SK-N-MC (cell line): ENCODE measurements at regions not wholly inside any gene's neighbourhood (a gene's known extent, or its start where the extent isn't known, plus 50 kb on each side); places are given as distances from the start of the nearest gene placed in this dataset.
A peak's percentile ranks its signal among the peaks of the same experiment; 100 is the strongest.

Experiments
- DNase-seq: peaks from one replicate; pipeline ENCODE4 v3.0.0-alpha.2; 2011; ENCODE audit warnings: low read depth, low spot score
- H3K27ac ChIP-seq: fragments of 200-600 bp; sonication (generic); 2 replicates; pipeline ENCODE4 v1.5.1; 2016; ENCODE audit warnings: mixed run types
- H3K36me3 ChIP-seq: fragments of 200-600 bp; sonication (generic); 2 replicates; pipeline ENCODE4 v1.6.1; 2017; ENCODE audit warnings: antibody characterized with exemption, low read length, mixed read lengths; ENCODE audit not compliant: insufficient read depth
- H3K4me3 ChIP-seq: fragments of 200-600 bp; sonication (generic); 2 replicates; pipeline ENCODE4 v1.5.1; 2016
- H3K9ac ChIP-seq: fragments of 200-600 bp; sonication (generic); 2 replicates; pipeline ENCODE4 v1.8.0; 2017; ENCODE audit warnings: mixed run types, mixed read lengths; ENCODE audit not compliant: insufficient read length
- H3K9me3 ChIP-seq: fragments of 200-600 bp; sonication (generic); 2 replicates; pipeline ENCODE4 v1.6.1; 2017; ENCODE audit warnings: low read depth, mild to moderate bottlenecking, antibody characterized with exemption, low read length, moderate library complexity, mixed read lengths
- EZH2 ChIP-seq: fragments of 200-600 bp; sonication (generic); IDR thresholded peaks from one replicate; pipeline ENCODE4 v1.6.1; 2017; ENCODE audit warnings: antibody characterized with exemption
- FOXP2 ChIP-seq: optimal IDR thresholded peaks from 2 replicates; pipeline ENCODE3; 2011; ENCODE audit warnings: mild to moderate bottlenecking, moderate library complexity; ENCODE audit not compliant: insufficient read depth; ENCODE audit errors: extremely low read length, control extremely low read depth
- POLR2AphosphoS5 ChIP-seq: IDR thresholded peaks from 2 replicates; pipeline ENCODE4 v1.6.1; 2012; ENCODE audit warnings: mild to moderate bottlenecking, low read depth, low read length, borderline replicate concordance

GRCh38 chr7:16063716-16064675, 357.3 kb downstream of the CRPPA start:
- Histone ChIP-seq H3K36me3 (no peaks in the 10 kb centered on the region), H3K9ac (no peak overlapping the region), H3K9me3 (no peaks in the 10 kb centered on the region), H3K27ac (no peak overlapping the region), H3K4me3 (peak overlapping the region; percentile 22; the same call in 1 of the 2 replicates)
- no peak for TF ChIP-seq POLR2AphosphoS5
- no peak for TF ChIP-seq FOXP2
- TF ChIP-seq EZH2: no peak
- DNase-seq: no peak

- no peak for DNase-seq
- TF ChIP-seq POLR2AphosphoS5 (no peak), FOXP2 (no peak), EZH2 (no peak)
- no peaks in the 10 kb centered on the region for H3K9me3 ChIP-seq
- H3K36me3 ChIP-seq: no peaks in the 10 kb centered on the region
- no peak overlapping the region for H3K9ac ChIP-seq
- peak overlapping the region; percentile 22; the same call in 1 of the 2 replicates for H3K4me3 ChIP-seq
- H3K27ac ChIP-seq: no peak overlapping the region
Observed at GRCh38 chr7:16063221-16063620, 358.1 kb downstream of the CRPPA start.

GRCh38 chr7:16062269-16062668, 359.1 kb downstream of the CRPPA start:
- H3K27ac ChIP-seq: no peak overlapping the region
- no peak overlapping the region for H3K9ac ChIP-seq
- no peaks in the 10 kb centered on the region for H3K36me3 ChIP-seq
- DNase-seq: no peak
- H3K9me3 ChIP-seq: no peaks in the 10 kb centered on the region
- no peak overlapping the region for H3K4me3 ChIP-seq
- TF ChIP-seq EZH2 (no peak), POLR2AphosphoS5 (no peak), FOXP2 (no peak)

- Histone ChIP-seq H3K4me3 (no peak overlapping the region), H3K9ac (no peak overlapping the region), H3K36me3 (no peaks in the 10 kb centered on the region), H3K27ac (no peak overlapping the region), H3K9me3 (no peaks in the 10 kb centered on the region)
- no peak for TF ChIP-seq FOXP2
- no peak for TF ChIP-seq EZH2
- no peak for TF ChIP-seq POLR2AphosphoS5
- DNase-seq: no peak
Observed at GRCh38 chr7:16061630-16062029, 359.7 kb downstream of the CRPPA start.

GRCh38 chr7:16061011-16061410, 360.3 kb downstream of the CRPPA start:
- DNase-seq: no peak
- Histone ChIP-seq H3K27ac (no peak overlapping the region), H3K4me3 (no peak overlapping the region), H3K9ac (no peak overlapping the region), H3K9me3 (no peaks in the 10 kb centered on the region), H3K36me3 (no peaks in the 10 kb centered on the region)
- TF ChIP-seq POLR2AphosphoS5 (no peak), EZH2 (no peak), FOXP2 (no peak)

GRCh38 chr7:16060502-16060901, 360.8 kb downstream of the CRPPA start:
- no peak overlapping the region for H3K27ac ChIP-seq
- no peak overlapping the region for H3K9ac ChIP-seq

GRCh38 chr7:16055263-16055976, 365.9 kb downstream of the CRPPA start:
- no peak overlapping the region for H3K27ac ChIP-seq
- H3K36me3 ChIP-seq: no peaks in the 10 kb centered on the region
- no peak for DNase-seq
- no peak overlapping the region for H3K4me3 ChIP-seq
- H3K9ac ChIP-seq: no peak overlapping the region
- no peaks in the 10 kb centered on the region for H3K9me3 ChIP-seq
- TF ChIP-seq FOXP2 (no peak), POLR2AphosphoS5 (no peak), EZH2 (no peak)

More at GRCh38 chr7:16060502-16060901, 360.8 kb downstream of the CRPPA start:
- TF ChIP-seq POLR2AphosphoS5: no peak
- TF ChIP-seq FOXP2: no peak
- no peak for TF ChIP-seq EZH2
- DNase-seq: no peak
- H3K36me3 ChIP-seq: no peaks in the 10 kb centered on the region
- no peaks in the 10 kb centered on the region for H3K9me3 ChIP-seq
- no peak overlapping the region for H3K4me3 ChIP-seq

GRCh38 chr7:16051561-16052255, 365.2 kb upstream of the MEOX2 start:
- no peak for DNase-seq
- Histone ChIP-seq H3K27ac (no peak overlapping the region), H3K9me3 (no peaks in the 10 kb centered on the region), H3K36me3 (no peaks in the 10 kb centered on the region), H3K4me3 (no peak overlapping the region), H3K9ac (no peak overlapping the region)
- TF ChIP-seq POLR2AphosphoS5 (no peak), EZH2 (no peak), FOXP2 (no peak)
